ENCODE measurements at regions not wholly inside any gene's neighbourhood (a gene's known extent, or its start where the extent isn't known, plus 50 kb on each side); places are given as distances from the start of the nearest gene placed in this dataset.

- Mint-ChIP-seq H3K27me3 (ENCODE audit: insufficient read depth, low read depth, poor library complexity) (no peaks in the 10 kb centered on the region), H3K9me3 (no peaks in the 10 kb centered on the region)
- no peak for TF ChIP-seq REST (IDR thresholded peaks at IDR 0.05; ENCODE audit: unreplicated experiment)
- TF ChIP-seq NANOG (IDR thresholded peaks at IDR 0.05; ENCODE audit: borderline replicate concordance) = no peak
- TF ChIP-seq ZNF331 (CRISPR knock-in tag; IDR thresholded peaks at IDR 0.05; ENCODE audit: low read depth) = no peak
- TF ChIP-seq JUNB (IDR thresholded peaks at IDR 0.05; ENCODE audit: unreplicated experiment) = no peak
- no peak for TF ChIP-seq CTCF (conservative IDR thresholded peaks at IDR 0.05; ENCODE audit: low read depth in 2 of 2)
- TF ChIP-seq EZH2phosphoT487 (IDR thresholded peaks at IDR 0.05; ENCODE audit: unreplicated experiment) = no peak
- no peak for TF ChIP-seq CREB1 (CRISPR knock-in tag; IDR thresholded peaks at IDR 0.05; ENCODE audit: low read depth)
- no peak for TF ChIP-seq ZNF114 (CRISPR knock-in tag; IDR thresholded peaks at IDR 0.05)
- no peak for TF ChIP-seq STAT1 (IDR thresholded peaks at IDR 0.05; ENCODE audit: unreplicated experiment)
- no peak for TF ChIP-seq EZH2 (IDR thresholded peaks at IDR 0.05; ENCODE audit: low read depth, unreplicated experiment)
- TF ChIP-seq ZNF462 (CRISPR knock-in tag; IDR thresholded peaks at IDR 0.05) = no peak
- TF ChIP-seq POLR2AphosphoS5 (IDR thresholded peaks at IDR 0.05; ENCODE audit: low read depth) = no peak
- no peak for TF ChIP-seq ETS1 (IDR thresholded peaks at IDR 0.05)
These were observed 381.6 kb downstream of the GASK1B start for GRCh38 chr4:157791236-157791635.

More at GRCh38 chr4:157791236-157791635, 381.6 kb downstream of the GASK1B start:
- Mint-ChIP-seq H3K4me3 (no peak overlapping the region), H3K27ac (no peak overlapping the region; the same call in 1 of the 2 replicates), H3K36me3 (ENCODE audit: low read depth) (no peaks in the 10 kb centered on the region), H3K4me1 (peaks cover 14% of the 10 kb centered on the region; the same call in 2 of the 3 replicates)
- H3K27ac ChIP-seq (ENCODE audit: low read depth) = no peak overlapping the region
- no peaks in the 10 kb centered on the region for H3K36me3 ChIP-seq (ENCODE audit: insufficient read depth)
- ATAC-seq = no peak
- no peaks in the 10 kb centered on the region for H3K27me3 ChIP-seq (ENCODE audit: insufficient read depth)
- H3F3A ChIP-seq (replicated peaks; ENCODE audit: low read depth) = no peaks in the 10 kb centered on the region
- H3K4me3 ChIP-seq = no peak overlapping the region
- no peaks in the 10 kb centered on the region for H3K79me2 ChIP-seq (replicated peaks; ENCODE audit: insufficient read depth)
- peaks cover 7% of the 10 kb centered on the region; the same call in 1 of the 2 replicates for H3K9me2 ChIP-seq (ENCODE audit: insufficient read depth)
- no peak overlapping the region for H3K4me2 ChIP-seq
- H4K20me1 ChIP-seq (replicated peaks; ENCODE audit: insufficient read depth) = no peaks in the 10 kb centered on the region
- no peak overlapping the region for H2AFZ ChIP-seq
- DNase-seq (ENCODE audit: low spot score) = no peak
- H3K4me1 ChIP-seq (ENCODE audit: insufficient read depth) = peaks cover 17% of the 10 kb centered on the region
